GM12865 (cell line): ENCODE measurements at regions not wholly inside any gene's neighbourhood (a gene's known extent, or its start where the extent isn't known, plus 50 kb on each side); places are given as distances from the start of the nearest gene placed in this dataset.

ENCODE experiments used
- DNase-seq: peaks from one replicate; pipeline ENCODE4 v3.0.0; 2010; ENCODE audit warnings: low read depth
- H3K4me3 ChIP-seq: 2 replicates; pipeline ENCODE4 v1.5.1; 2011; ENCODE audit warnings: mild to moderate bottlenecking, low read depth, low read length, control low read depth
- TF ChIP-seq, protein P1 (sequence below): IDR thresholded peaks from 2 replicates; pipeline ENCODE4 v1.5.1; 2011; ENCODE audit warnings: low read length, control low read depth, low read depth, inconsistent platforms; ENCODE audit not compliant: insufficient read depth; ENCODE audit errors: missing control alignments

DNA sequence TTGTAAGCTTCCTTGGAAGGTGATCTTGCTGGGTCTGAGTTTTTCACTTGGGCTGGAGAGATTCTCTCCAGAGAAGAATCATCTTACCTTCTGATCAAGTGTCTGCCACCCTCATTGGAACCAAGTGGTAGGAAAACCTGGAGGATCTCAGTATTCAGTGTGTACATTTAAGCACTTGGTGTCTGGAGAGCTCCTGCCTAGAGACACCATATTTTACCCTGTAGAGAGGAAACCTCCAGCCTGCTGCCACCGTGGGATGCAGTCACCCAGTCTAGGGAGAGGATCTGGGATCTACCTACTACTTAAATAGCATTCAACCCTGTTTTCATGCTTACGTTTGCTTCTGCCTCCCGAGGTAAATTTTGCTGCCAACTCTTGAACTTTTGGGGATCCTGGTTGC, 274.3 kb downstream of the SV2B start:
- no peak overlapping the region for H3K4me3 ChIP-seq
- TF ChIP-seq, protein P1, sequence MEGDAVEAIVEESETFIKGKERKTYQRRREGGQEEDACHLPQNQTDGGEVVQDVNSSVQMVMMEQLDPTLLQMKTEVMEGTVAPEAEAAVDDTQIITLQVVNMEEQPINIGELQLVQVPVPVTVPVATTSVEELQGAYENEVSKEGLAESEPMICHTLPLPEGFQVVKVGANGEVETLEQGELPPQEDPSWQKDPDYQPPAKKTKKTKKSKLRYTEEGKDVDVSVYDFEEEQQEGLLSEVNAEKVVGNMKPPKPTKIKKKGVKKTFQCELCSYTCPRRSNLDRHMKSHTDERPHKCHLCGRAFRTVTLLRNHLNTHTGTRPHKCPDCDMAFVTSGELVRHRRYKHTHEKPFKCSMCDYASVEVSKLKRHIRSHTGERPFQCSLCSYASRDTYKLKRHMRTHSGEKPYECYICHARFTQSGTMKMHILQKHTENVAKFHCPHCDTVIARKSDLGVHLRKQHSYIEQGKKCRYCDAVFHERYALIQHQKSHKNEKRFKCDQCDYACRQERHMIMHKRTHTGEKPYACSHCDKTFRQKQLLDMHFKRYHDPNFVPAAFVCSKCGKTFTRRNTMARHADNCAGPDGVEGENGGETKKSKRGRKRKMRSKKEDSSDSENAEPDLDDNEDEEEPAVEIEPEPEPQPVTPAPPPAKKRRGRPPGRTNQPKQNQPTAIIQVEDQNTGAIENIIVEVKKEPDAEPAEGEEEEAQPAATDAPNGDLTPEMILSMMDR = no peak
- DNase-seq = no peak

- no peak overlapping the region for H3K4me3 ChIP-seq
- DNase-seq = no peak
- TF ChIP-seq, protein P1 = no peak
Observed at GRCh38 chr15:91376038-91376437, 276.0 kb downstream of the SV2B start.

- DNase-seq = no peak
- TF ChIP-seq, protein P1 = no peak
- H3K4me3 ChIP-seq = no peak overlapping the region
Observed at GRCh38 chr15:91380114-91380513, 280.1 kb downstream of the SV2B start.

DNA sequence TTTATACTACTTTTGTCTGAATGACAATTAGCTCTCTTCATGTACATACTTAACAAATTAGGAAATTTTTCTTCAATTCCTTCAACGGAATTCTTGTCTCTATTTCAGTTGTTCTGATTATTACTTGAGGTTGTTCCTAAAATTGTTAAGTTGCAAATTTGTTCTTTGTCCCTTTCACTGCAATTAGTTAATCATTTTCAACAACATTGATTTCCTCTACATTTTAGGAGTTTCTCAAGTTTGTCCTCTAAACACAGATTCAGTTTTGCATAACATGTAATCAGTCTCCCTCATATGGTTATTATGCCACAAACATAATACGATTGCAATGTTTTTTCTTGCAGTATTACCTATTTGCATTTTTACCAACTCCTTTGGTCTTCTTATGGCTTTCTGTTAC, 283.5 kb downstream of the SV2B start:
- DNase-seq = no peak

GRCh38 chr15:91384189-91384730, 284.2 kb downstream of the SV2B start:
- no peak for DNase-seq
- TF ChIP-seq, protein P1 = no peak
- H3K4me3 ChIP-seq = no peak overlapping the region

More for the DNA sequence above, 283.5 kb downstream of the SV2B start:
- H3K4me3 ChIP-seq = no peak overlapping the region
- TF ChIP-seq, protein P1 = no peak

GRCh38 chr15:91385311-91385710, 285.3 kb downstream of the SV2B start:
- DNase-seq = no peak
- TF ChIP-seq, protein P1 = no peak
- H3K4me3 ChIP-seq = no peak overlapping the region

GRCh38 chr15:91393186-91393585, 293.1 kb downstream of the SV2B start:
- DNase-seq = no peak
- TF ChIP-seq, protein P1 = no peak

More at GRCh38 chr15:91393186-91393585, 293.1 kb downstream of the SV2B start:
- H3K4me3 ChIP-seq = no peak overlapping the region
